Glutamatergic neuron (in vitro differentiated cells): ENCODE measurements at regions not wholly inside any gene's neighbourhood (a gene's known extent, or its start where the extent isn't known, plus 50 kb on each side); places are given as distances from the start of the nearest gene placed in this dataset.

Experiments
- DNase-seq: peaks from one replicate; pipeline ENCODE4 v3.0.0; 2022
- H3K27ac Mint-ChIP-seq: one replicate; pipeline ENCODE4 v1.8.0; 2020; ENCODE audit warnings: mild to moderate bottlenecking, mixed read lengths, inconsistent platforms; ENCODE audit not compliant: unreplicated experiment
- H3K27me3 Mint-ChIP-seq: one replicate; pipeline ENCODE4 v1.8.0; 2020; ENCODE audit warnings: mild to moderate bottlenecking, moderate library complexity, mixed read lengths, inconsistent platforms; ENCODE audit not compliant: unreplicated experiment
- H3K36me3 Mint-ChIP-seq: one replicate; pipeline ENCODE4 v1.8.0; 2020; ENCODE audit warnings: mild to moderate bottlenecking, mixed read lengths, inconsistent platforms; ENCODE audit not compliant: unreplicated experiment
- H3K4me1 Mint-ChIP-seq: one replicate; pipeline ENCODE4 v1.8.0; 2020; ENCODE audit warnings: mild to moderate bottlenecking, low read depth, mixed read lengths, inconsistent platforms; ENCODE audit not compliant: unreplicated experiment
- H3K4me3 Mint-ChIP-seq: one replicate; pipeline ENCODE4 v1.8.0; 2020; ENCODE audit warnings: mild to moderate bottlenecking, mixed read lengths, inconsistent platforms; ENCODE audit not compliant: unreplicated experiment
- H3K9me3 Mint-ChIP-seq: one replicate; pipeline ENCODE4 v1.8.0; 2020; ENCODE audit warnings: mild to moderate bottlenecking, moderate library complexity, mixed read lengths, inconsistent platforms; ENCODE audit not compliant: unreplicated experiment
- TF ChIP-seq, protein P1 (sequence below): fragments of 200-600 bp; sonication (generic); IDR thresholded peaks from one replicate; pipeline ENCODE4 v1.5.0; 2021; ENCODE audit not compliant: partially characterized antibody, unreplicated experiment

DNA sequence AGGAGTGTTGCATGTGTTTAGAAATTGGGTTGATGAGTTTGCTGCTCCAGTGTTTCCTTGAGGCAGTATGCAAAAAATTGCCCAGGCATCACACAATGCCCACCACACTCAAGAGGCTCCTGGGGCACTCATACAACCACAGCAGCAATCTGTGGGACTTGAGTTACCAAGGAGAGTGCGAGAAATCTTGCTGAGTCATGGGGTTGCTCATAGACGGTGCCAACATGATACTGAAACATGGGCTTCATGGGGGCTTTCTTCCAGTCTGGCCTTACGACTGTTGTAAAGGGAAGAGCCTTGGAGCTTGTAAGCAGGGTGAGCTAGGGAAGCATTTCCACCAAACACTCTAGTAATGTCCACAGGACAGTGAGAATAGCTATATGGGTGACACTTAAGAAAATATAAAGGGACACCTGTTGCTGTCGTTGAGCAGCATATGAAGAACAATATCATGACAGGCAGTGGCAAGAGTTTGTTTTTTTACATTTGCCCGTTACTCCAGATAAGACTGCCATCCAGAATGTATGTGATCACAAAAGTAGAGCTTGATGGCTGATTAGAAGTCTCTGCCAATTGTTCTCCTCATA, 1237.4 kb downstream of the UQCRFS1 start:
- TF ChIP-seq, protein P1, sequence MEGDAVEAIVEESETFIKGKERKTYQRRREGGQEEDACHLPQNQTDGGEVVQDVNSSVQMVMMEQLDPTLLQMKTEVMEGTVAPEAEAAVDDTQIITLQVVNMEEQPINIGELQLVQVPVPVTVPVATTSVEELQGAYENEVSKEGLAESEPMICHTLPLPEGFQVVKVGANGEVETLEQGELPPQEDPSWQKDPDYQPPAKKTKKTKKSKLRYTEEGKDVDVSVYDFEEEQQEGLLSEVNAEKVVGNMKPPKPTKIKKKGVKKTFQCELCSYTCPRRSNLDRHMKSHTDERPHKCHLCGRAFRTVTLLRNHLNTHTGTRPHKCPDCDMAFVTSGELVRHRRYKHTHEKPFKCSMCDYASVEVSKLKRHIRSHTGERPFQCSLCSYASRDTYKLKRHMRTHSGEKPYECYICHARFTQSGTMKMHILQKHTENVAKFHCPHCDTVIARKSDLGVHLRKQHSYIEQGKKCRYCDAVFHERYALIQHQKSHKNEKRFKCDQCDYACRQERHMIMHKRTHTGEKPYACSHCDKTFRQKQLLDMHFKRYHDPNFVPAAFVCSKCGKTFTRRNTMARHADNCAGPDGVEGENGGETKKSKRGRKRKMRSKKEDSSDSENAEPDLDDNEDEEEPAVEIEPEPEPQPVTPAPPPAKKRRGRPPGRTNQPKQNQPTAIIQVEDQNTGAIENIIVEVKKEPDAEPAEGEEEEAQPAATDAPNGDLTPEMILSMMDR: no peak
- Mint-ChIP-seq H3K4me3 (no peak overlapping the region), H3K27ac (no peak overlapping the region), H3K27me3 (no peaks in the 10 kb centered on the region), H3K36me3 (no peaks in the 10 kb centered on the region), H3K9me3 (peaks cover 1% of the 10 kb centered on the region), H3K4me1 (no peaks in the 10 kb centered on the region)
- no peak for DNase-seq

- peaks cover 1% of the 10 kb centered on the region for H3K9me3 Mint-ChIP-seq
- H3K4me3 Mint-ChIP-seq: no peak overlapping the region
- no peaks in the 10 kb centered on the region for H3K27me3 Mint-ChIP-seq
- H3K4me1 Mint-ChIP-seq: no peaks in the 10 kb centered on the region
- H3K27ac Mint-ChIP-seq: no peak overlapping the region
- no peaks in the 10 kb centered on the region for H3K36me3 Mint-ChIP-seq
- TF ChIP-seq, protein P1: peak; percentile 56
- DNase-seq: peak; percentile 65
These were observed 1238.9 kb downstream of the UQCRFS1 start for GRCh38 chr19:27974082-27974513.

GRCh38 chr19:27972291-27973040, 1240.5 kb downstream of the UQCRFS1 start:
- peaks cover 1% of the 10 kb centered on the region for H3K9me3 Mint-ChIP-seq
- H3K27me3 Mint-ChIP-seq: no peaks in the 10 kb centered on the region
- H3K36me3 Mint-ChIP-seq: no peaks in the 10 kb centered on the region
- no peaks in the 10 kb centered on the region for H3K4me1 Mint-ChIP-seq
- TF ChIP-seq, protein P1: no peak
- DNase-seq: no peak
- no peak overlapping the region for H3K4me3 Mint-ChIP-seq
- H3K27ac Mint-ChIP-seq: no peak overlapping the region

- H3K27ac Mint-ChIP-seq: no peak overlapping the region
These were observed 1241.1 kb downstream of the UQCRFS1 start for GRCh38 chr19:27971869-27972268.

More at GRCh38 chr19:27971869-27972268, 1241.1 kb downstream of the UQCRFS1 start:
- Mint-ChIP-seq H3K9me3 (peaks cover 1% of the 10 kb centered on the region), H3K27me3 (no peaks in the 10 kb centered on the region), H3K4me3 (no peak overlapping the region), H3K36me3 (no peaks in the 10 kb centered on the region), H3K4me1 (no peaks in the 10 kb centered on the region)
- no peak for DNase-seq
- TF ChIP-seq, protein P1: no peak
